Endothelial cell of umbilical vein (primary cell): ENCODE measurements at regions not wholly inside any gene's neighbourhood (a gene's known extent, or its start where the extent isn't known, plus 50 kb on each side); places are given as distances from the start of the nearest gene placed in this dataset.

Experiments
- BruUV-seq: library from RNA; stranded (reverse); fragments of 400-500 nt; replicated peaks from 2 replicates; lab custom pipeline; 2021; lab: Mats Ljungman, UMichigan
- CTCF ChIA-PET: fragments of 300-600, 350-600 bp; sonication (Branson Sonifier 250); formaldehyde crosslinking; loops from one replicate; lab custom pipeline; 2021; ENCODE audit warnings: antibody characterized with exemption, inconsistent platforms; lab: Charles Lee
- POLR2A ChIA-PET: fragments of 300-600, 350-600 bp; sonication (Branson Sonifier 250); formaldehyde crosslinking; loops from one replicate; lab custom pipeline; 2021; ENCODE audit warnings: antibody characterized with exemption, inconsistent platforms; lab: Charles Lee
- DNase-seq: peaks from one replicate; pipeline ENCODE4 v3.0.0-alpha.2; 2011; ENCODE audit warnings: low read depth, low spot score
- FAIRE-seq: peaks from 2 replicates; lab custom pipeline; 2011; peaks lifted over from hg19 to GRCh38; lab: Jason Lieb, UNC
- H2AFZ ChIP-seq: 2 replicates; pipeline ENCODE4 v1.6.0; 2012; ENCODE audit warnings: low read depth, low read length, control low read depth, inconsistent platforms
- H3K27ac ChIP-seq: 2 replicates; pipeline ENCODE4 v1.5.1; 2011; ENCODE audit warnings: low read depth, mild to moderate bottlenecking, control low read depth, low read length, moderate library complexity; ENCODE audit not compliant: insufficient read depth
- H3K27me3 ChIP-seq, 2 experiments: 2 replicates each; pipeline versions ENCODE4 v1.6.0 to v1.6.1; 2011; ENCODE audit warnings: low read length in 2 of 2, mixed read lengths in 1 of 2; ENCODE audit not compliant: control insufficient read depth in 2 of 2, insufficient read depth in 2 of 2
- H3K36me3 ChIP-seq, 2 experiments: 2 replicates in 1 of 2; 3 replicates in 1 of 2; pipeline ENCODE4 v1.5.1; 2011; ENCODE audit warnings: low read length in 2 of 2, mild to moderate bottlenecking in 1 of 2, moderate library complexity in 1 of 2; ENCODE audit not compliant: control insufficient read depth in 2 of 2, insufficient read depth in 2 of 2; ENCODE audit errors: extremely low read depth in 1 of 2
- H3K4me1 ChIP-seq: 3 replicates; pipeline ENCODE4 v1.5.1; 2011; ENCODE audit warnings: mild to moderate bottlenecking, low read length; ENCODE audit not compliant: control insufficient read depth, insufficient read depth; ENCODE audit errors: extremely low read depth
- H3K4me2 ChIP-seq: 2 replicates; pipeline ENCODE4 v1.6.1; 2011; ENCODE audit warnings: low read length, control low read depth, mixed read lengths; ENCODE audit not compliant: insufficient read depth
- H3K4me3 ChIP-seq, 3 experiments: fragments of 200-600 bp in 1 of 3; sonication (generic), shearing (Covaris generic) in 1 of 3; replicated peaks in 1 of 3; 2 replicates each; pipeline ENCODE4 v1.5.1; 2011 to 2016; ENCODE audit warnings: control low read depth in 3 of 3, low read length in 3 of 3, mild to moderate bottlenecking in 2 of 3, inconsistent platforms in 1 of 3, low read depth in 1 of 3, moderate library complexity in 1 of 3; ENCODE audit not compliant: insufficient read depth in 1 of 3
- H3K79me2 ChIP-seq: 2 replicates; pipeline ENCODE4 v1.6.0; 2012; ENCODE audit warnings: low read length, inconsistent platforms; ENCODE audit not compliant: control insufficient read depth, insufficient read depth
- H3K9ac ChIP-seq: replicated peaks from 2 replicates; pipeline ENCODE3; 2011; ENCODE audit warnings: low read length, control low read depth; ENCODE audit not compliant: insufficient read depth; ENCODE audit errors: extremely low read depth
- H3K9me1 ChIP-seq: replicated peaks from 3 replicates; pipeline ENCODE4 v1.6.0; 2011; ENCODE audit warnings: mild to moderate bottlenecking, low read length; ENCODE audit not compliant: control insufficient read depth, insufficient read depth; ENCODE audit errors: extremely low read depth
- H3K9me3 ChIP-seq: replicated peaks from 2 replicates; pipeline ENCODE4 v1.5.1; 2012; ENCODE audit warnings: low read length, inconsistent platforms; ENCODE audit not compliant: control insufficient read depth, insufficient read depth
- H4K20me1 ChIP-seq: replicated peaks from 2 replicates; pipeline ENCODE3; 2011; ENCODE audit warnings: mild to moderate bottlenecking, low read length; ENCODE audit not compliant: control insufficient read depth, insufficient read depth; ENCODE audit errors: extremely low read depth
- CTCF ChIP-seq, 2 donors: IDR thresholded peaks; 1 replicate in 1 of 2; 2 replicates in 1 of 2; pipeline ENCODE4 v1.5.1; 2011; ENCODE audit warnings: low read length in 2 of 2, mild to moderate bottlenecking in 2 of 2, moderate library complexity in 2 of 2, control low read depth in 1 of 2, inconsistent platforms in 1 of 2, low read depth in 1 of 2; ENCODE audit not compliant: insufficient read depth in 1 of 2; ENCODE audit errors: extremely low read depth in 1 of 2
- EZH2 ChIP-seq: IDR thresholded peaks from 2 replicates; pipeline ENCODE4 v1.6.1; 2012; ENCODE audit warnings: borderline replicate concordance, low read depth, mild to moderate bottlenecking, moderate library complexity, low read length, inconsistent platforms; ENCODE audit not compliant: severe bottlenecking
- FOS ChIP-seq: IDR thresholded peaks from 2 replicates; pipeline ENCODE4 v1.6.1; 2011; ENCODE audit warnings: mild to moderate bottlenecking, low read length, moderate library complexity, borderline replicate concordance; ENCODE audit not compliant: insufficient read depth
- GATA2 ChIP-seq: IDR thresholded peaks from 2 replicates; pipeline ENCODE4 v1.7.0; 2011; ENCODE audit warnings: low read depth, mild to moderate bottlenecking, moderate library complexity, mixed read lengths, low read length; ENCODE audit not compliant: insufficient read length, insufficient read depth
- JUN ChIP-seq: IDR thresholded peaks from 2 replicates; pipeline ENCODE4 v1.6.1; 2011; ENCODE audit warnings: borderline replicate concordance, low read depth; ENCODE audit not compliant: insufficient read length, insufficient read depth
- MAX ChIP-seq: IDR thresholded peaks from 2 replicates; pipeline ENCODE4 v1.6.1; 2011; ENCODE audit not compliant: insufficient read depth, insufficient read length
- MYC ChIP-seq: IDR thresholded peaks from one replicate; pipeline ENCODE4 v1.6.1; 2011; ENCODE audit warnings: mild to moderate bottlenecking, low read depth, low read length
- POLR2A ChIP-seq: IDR thresholded peaks from 2 replicates; pipeline ENCODE4 v1.6.1; 2012; ENCODE audit warnings: low read depth, mild to moderate bottlenecking, control low read depth, low read length
- POLR2AphosphoS5 ChIP-seq: IDR thresholded peaks from 2 replicates; pipeline ENCODE4 v1.6.1; 2012; ENCODE audit warnings: low read depth, mild to moderate bottlenecking, control low read depth, low read length, moderate library complexity; ENCODE audit not compliant: insufficient read depth
- dilution Hi-C: fragments of 300-500 bp; cut with MboI; formaldehyde crosslinking; loops from one replicate; pipeline ENCODE4 v1.15.0; 2019; ENCODE audit warnings: low sequenced_read_pairs; ENCODE audit not compliant: extremely low pct_ligation_motif_present
- intact Hi-C: fragments of 100-400 bp; cut with micrococcal nuclease; formaldehyde crosslinking; loops from one replicate; pipeline ENCODE4 v1.10.0; 2022

GRCh38 chr15:87219650-87220615 lies 1036.6 kb downstream of the NTRK3 start:
- no peaks in the 10 kb centered on the region for H4K20me1 ChIP-seq
- no peaks in the 10 kb centered on the region for H3K9me1 ChIP-seq
- dilution Hi-C loops = no loop called here
- H3K79me2 ChIP-seq = no peaks in the 10 kb centered on the region
- H2AFZ ChIP-seq = no peak overlapping the region
- no peak for TF ChIP-seq MYC
- no peak for TF ChIP-seq CTCF (IDR thresholded peaks at IDR 0.05; ENCODE audit: extremely low read depth in 1 of 2, insufficient read depth in 1 of 2, low read depth in 1 of 2, low read length in 2 of 2)
- TF ChIP-seq GATA2 = no peak
- TF ChIP-seq POLR2A = no peak
- no peak for TF ChIP-seq POLR2AphosphoS5
- TF ChIP-seq MAX = no peak
- no peak for TF ChIP-seq EZH2
- TF ChIP-seq FOS = no peak
- no peak for TF ChIP-seq JUN
- ChIA-PET CTCF (no interaction called here), POLR2A (no interaction called here)
- no peaks in the 10 kb centered on the region for H3K36me3 ChIP-seq
- DNase-seq (no peak), FAIRE-seq (no peak)
- H3K4me2 ChIP-seq = no peak overlapping the region
- no peaks in the 10 kb centered on the region for H3K4me1 ChIP-seq
- no peak overlapping the region for H3K27ac ChIP-seq
- H3K4me3 ChIP-seq = no peak overlapping the region
- intact Hi-C loops = no loop called here
- no peak overlapping the region for H3K9ac ChIP-seq
- no TSS peak for BruUV-seq
- H3K9me3 ChIP-seq = peaks cover 4% of the 10 kb centered on the region
- no peaks in the 10 kb centered on the region for H3K27me3 ChIP-seq
